ENCODE measurements at regions not wholly inside any gene's neighbourhood (a gene's known extent, or its start where the extent isn't known, plus 50 kb on each side); places are given as distances from the start of the nearest gene placed in this dataset.

DNA sequence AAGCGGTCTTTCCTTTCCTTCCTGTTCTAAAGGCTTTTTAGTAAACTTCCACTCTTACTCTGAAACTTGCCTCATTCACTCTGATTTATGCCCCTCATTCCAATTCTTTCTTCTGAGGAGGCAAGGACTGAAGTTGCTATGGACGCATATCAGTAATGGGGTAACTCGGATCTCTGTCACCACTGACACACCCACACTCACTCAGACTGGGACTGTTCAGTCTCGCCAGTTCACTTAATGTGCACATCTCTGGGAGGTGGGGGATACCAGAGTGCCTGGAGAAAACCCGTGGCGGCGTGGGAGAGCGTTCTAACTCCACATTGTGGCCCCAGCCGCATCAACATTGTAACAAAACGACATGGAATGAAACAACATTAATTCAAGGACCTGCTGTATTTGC lies 1139.3 kb upstream of the CELF2 start:
- H3K4me1 Mint-ChIP-seq (ENCODE audit: low read depth): no peaks in the 10 kb centered on the region
- no peak overlapping the region for H3K4me3 Mint-ChIP-seq
- intact Hi-C loops (cut with micrococcal nuclease): no loop called here
- peaks cover 8% of the 10 kb centered on the region for H3K9me3 Mint-ChIP-seq
- no peaks in the 10 kb centered on the region for H3K27me3 Mint-ChIP-seq
- H3K36me3 Mint-ChIP-seq (ENCODE audit: low read depth): no peaks in the 10 kb centered on the region
- H3K27ac Mint-ChIP-seq: no peak overlapping the region

DNA sequence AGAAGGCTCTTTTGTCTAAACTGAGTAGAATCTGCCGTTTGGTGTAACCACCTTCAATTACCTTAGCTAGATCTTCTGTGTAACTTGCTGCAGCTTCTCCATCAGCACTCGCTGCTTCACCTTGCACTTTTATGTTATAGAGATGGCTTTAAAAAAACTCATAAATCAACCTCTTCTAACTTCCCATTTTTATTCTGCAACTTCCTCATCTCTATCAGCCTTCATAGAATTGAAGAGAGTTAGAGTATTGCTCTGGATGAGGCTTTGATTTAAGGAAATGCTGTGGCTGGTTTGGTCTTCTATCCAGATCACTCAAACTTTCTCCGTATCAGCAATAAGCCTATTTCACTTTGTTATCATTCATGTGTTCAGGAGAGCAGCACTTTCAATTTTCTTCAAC lies 1131.9 kb upstream of the CELF2 start:
- Mint-ChIP-seq H3K27ac (no peak overlapping the region), H3K27me3 (no peaks in the 10 kb centered on the region), H3K36me3 (ENCODE audit: low read depth) (no peaks in the 10 kb centered on the region), H3K4me1 (ENCODE audit: low read depth) (no peaks in the 10 kb centered on the region), H3K4me3 (no peak overlapping the region), H3K9me3 (peaks cover 8% of the 10 kb centered on the region)
- intact Hi-C loops (cut with micrococcal nuclease): no loop called here

DNA sequence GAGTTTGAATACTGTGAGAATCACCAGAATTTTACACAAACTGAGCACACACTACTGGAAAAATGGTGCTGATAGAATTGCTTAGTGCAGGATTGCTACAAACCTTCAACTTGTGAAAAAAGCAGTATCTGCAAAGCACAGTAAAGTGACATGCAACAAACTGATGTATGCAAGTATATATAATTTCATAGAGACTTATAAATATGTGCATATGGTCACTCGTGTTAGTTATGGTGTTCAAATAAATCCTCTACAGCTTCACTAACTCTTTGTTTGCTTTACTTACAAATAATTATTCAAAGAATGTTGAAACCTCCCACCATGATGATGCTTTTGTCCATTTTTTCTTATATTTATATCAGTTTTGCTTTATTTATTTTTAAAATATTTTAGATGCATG lies 1130.9 kb upstream of the CELF2 start:
- H3K4me3 Mint-ChIP-seq: no peak overlapping the region
- H3K4me1 Mint-ChIP-seq (ENCODE audit: low read depth): no peaks in the 10 kb centered on the region
- peaks cover 8% of the 10 kb centered on the region for H3K9me3 Mint-ChIP-seq
- no peaks in the 10 kb centered on the region for H3K36me3 Mint-ChIP-seq (ENCODE audit: low read depth)
- H3K27ac Mint-ChIP-seq: no peak overlapping the region
- no peaks in the 10 kb centered on the region for H3K27me3 Mint-ChIP-seq
- intact Hi-C loops (cut with micrococcal nuclease): no loop called here

DNA sequence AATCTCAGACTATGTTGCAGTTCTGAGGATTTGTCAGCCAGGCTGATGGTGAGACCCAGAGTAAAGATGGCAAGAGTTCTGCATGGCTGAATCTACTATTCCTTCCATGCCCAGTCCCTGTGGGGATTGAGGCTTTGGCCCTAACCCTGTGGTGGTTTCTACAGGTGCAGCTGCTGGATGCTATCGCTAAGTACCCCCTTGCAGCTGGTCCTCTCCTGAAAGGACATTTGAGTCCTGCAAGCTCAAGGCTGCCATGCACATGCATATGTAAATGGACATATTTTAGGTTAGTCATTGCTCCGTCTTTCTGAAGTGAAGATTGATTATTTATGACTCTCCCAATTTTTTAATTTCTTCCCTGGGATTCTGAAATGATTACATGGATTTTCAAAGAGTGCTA lies 1122.2 kb upstream of the CELF2 start:
- intact Hi-C loops (cut with micrococcal nuclease): no loop called here
- Mint-ChIP-seq H3K36me3 (ENCODE audit: low read depth) (no peaks in the 10 kb centered on the region), H3K27ac (no peak overlapping the region), H3K27me3 (no peaks in the 10 kb centered on the region), H3K9me3 (no peaks in the 10 kb centered on the region), H3K4me1 (ENCODE audit: low read depth) (no peaks in the 10 kb centered on the region), H3K4me3 (no peak overlapping the region)

DNA sequence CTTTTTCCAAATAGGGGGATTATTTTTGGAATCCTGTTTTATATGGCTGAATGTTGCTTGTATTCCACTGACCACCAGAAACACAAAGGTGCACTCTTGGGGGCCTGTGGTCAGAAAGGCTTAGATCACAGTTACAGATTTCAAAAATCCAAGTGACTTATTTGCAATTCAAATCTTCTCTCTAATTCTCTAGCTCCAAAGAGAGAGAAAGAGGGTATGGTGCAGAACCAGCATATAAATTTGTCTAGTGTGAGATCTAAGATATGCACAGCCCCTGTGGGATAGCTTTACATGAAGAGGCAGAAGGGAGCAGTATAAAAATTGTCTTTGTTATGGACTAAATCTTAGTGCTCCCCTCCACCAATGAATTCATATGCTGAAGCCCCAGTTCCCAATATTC lies 1121.7 kb upstream of the CELF2 start:
- Mint-ChIP-seq H3K4me1 (ENCODE audit: low read depth) (no peaks in the 10 kb centered on the region), H3K4me3 (no peak overlapping the region), H3K9me3 (no peaks in the 10 kb centered on the region), H3K27ac (no peak overlapping the region), H3K27me3 (no peaks in the 10 kb centered on the region), H3K36me3 (ENCODE audit: low read depth) (no peaks in the 10 kb centered on the region)
- intact Hi-C loops (cut with micrococcal nuclease): no loop called here

DNA sequence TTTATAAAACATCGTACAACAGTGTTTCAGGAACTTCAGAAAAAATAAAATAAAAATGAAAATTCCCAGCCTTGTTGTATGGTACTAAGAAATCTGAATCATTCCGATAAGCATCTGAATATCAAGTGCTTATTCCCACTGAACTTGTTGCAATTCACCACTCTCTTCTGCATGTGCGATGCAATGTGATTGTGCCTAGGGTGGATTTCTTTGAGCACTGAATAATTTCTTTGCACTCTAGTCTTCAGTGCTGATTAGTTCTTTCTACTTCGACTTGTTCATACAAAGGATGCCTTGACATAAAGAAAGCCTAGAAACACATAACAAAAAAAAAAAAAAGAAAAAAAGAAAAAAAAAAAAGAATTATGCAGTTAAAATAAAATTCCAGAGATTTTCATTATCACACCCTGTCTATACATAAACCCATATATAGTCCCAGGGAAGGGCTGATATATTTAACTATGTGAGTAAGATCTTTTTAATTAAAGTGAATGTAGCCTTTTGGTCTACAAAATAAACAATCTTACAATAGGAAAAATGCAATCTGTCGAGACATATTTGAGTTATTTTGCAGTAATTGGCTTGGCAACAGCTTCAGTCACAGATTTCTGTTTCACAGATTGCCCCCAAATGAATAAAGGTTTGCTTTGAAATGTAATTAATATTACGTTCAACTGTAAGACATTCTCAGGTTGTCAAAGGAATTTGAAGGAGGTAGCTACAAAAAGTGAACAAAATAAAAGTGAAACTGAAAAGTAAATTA lies 1118.9 kb upstream of the CELF2 start:
- no peak overlapping the region for H3K27ac Mint-ChIP-seq
- H3K4me3 Mint-ChIP-seq: no peak overlapping the region
- H3K4me1 Mint-ChIP-seq (ENCODE audit: low read depth): no peaks in the 10 kb centered on the region
- no peaks in the 10 kb centered on the region for H3K27me3 Mint-ChIP-seq
- intact Hi-C loops (cut with micrococcal nuclease): no loop called here
- no peaks in the 10 kb centered on the region for H3K9me3 Mint-ChIP-seq
- no peaks in the 10 kb centered on the region for H3K36me3 Mint-ChIP-seq (ENCODE audit: low read depth)

DNA sequence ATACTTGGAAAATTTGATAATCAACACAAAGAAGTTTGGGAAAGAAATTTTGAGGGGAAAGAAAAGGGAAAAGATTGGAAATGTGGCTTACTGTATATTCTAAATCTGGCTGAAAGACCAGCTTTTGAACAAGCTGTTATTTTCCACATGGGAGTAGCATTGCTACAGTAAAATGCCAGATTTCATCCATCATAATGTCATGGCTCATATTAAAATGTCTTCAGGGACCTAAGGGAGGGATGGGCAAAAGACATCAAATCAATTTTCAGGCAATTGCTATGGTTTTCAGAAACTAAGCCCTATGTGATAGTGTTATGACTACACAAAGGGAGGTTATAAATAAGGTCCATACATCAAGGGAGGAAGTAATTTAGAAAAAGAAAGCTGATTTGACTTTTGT lies 1116.9 kb upstream of the CELF2 start:
- Mint-ChIP-seq H3K4me1 (ENCODE audit: low read depth) (no peaks in the 10 kb centered on the region), H3K36me3 (ENCODE audit: low read depth) (no peaks in the 10 kb centered on the region), H3K9me3 (no peaks in the 10 kb centered on the region), H3K27ac (no peak overlapping the region), H3K27me3 (no peaks in the 10 kb centered on the region), H3K4me3 (no peak overlapping the region)
- intact Hi-C loops (cut with micrococcal nuclease): no loop called here

DNA sequence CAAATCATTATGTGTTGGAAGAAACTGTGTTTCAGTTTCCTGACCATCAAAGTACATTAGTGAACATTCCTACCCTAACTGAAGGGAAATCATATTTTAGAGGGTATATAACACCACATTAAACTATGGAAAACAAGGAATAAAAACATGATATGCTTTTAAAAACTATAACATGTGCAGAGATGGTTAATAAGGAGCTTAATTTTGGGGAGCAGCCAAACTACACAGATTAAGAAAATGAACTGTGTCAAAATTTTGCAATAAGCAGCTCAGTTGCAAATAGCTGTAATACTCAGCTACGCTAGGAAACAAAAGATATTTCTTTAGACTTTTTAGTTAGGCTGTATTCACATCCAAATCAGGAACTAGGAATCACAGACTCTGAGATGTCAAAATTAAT lies 1115.7 kb upstream of the CELF2 start:
- intact Hi-C loops (cut with micrococcal nuclease): no loop called here
- no peaks in the 10 kb centered on the region for H3K27me3 Mint-ChIP-seq
- no peak overlapping the region for H3K4me3 Mint-ChIP-seq
- no peaks in the 10 kb centered on the region for H3K4me1 Mint-ChIP-seq (ENCODE audit: low read depth)
- no peak overlapping the region for H3K27ac Mint-ChIP-seq
- no peaks in the 10 kb centered on the region for H3K9me3 Mint-ChIP-seq
- H3K36me3 Mint-ChIP-seq (ENCODE audit: low read depth): no peaks in the 10 kb centered on the region

DNA sequence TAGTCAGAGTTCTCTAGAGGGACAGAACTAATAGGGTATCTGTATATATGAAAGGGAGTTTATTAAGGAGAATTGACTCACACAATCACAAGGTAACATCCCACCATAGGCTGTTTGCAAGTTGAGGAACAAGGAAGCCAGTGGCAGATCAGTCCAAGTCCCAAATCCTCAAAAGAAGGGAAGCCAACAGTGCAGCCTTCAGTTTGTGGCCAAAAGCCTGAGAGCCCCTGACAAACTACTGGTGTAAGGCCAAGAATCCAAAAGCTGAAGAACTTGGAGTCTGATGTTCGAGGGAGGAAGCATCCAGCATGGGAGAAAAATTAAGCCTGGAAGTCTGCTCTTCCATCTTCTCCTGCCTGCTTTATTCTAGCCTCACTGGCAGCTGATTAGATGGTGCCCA lies 1107.2 kb upstream of the CELF2 start:
- intact Hi-C loops (cut with micrococcal nuclease): no loop called here
- Mint-ChIP-seq H3K9me3 (peaks cover 28% of the 10 kb centered on the region), H3K27me3 (no peaks in the 10 kb centered on the region), H3K4me3 (no peak overlapping the region), H3K4me1 (ENCODE audit: low read depth) (no peaks in the 10 kb centered on the region), H3K27ac (no peak overlapping the region), H3K36me3 (ENCODE audit: low read depth) (no peaks in the 10 kb centered on the region)

DNA sequence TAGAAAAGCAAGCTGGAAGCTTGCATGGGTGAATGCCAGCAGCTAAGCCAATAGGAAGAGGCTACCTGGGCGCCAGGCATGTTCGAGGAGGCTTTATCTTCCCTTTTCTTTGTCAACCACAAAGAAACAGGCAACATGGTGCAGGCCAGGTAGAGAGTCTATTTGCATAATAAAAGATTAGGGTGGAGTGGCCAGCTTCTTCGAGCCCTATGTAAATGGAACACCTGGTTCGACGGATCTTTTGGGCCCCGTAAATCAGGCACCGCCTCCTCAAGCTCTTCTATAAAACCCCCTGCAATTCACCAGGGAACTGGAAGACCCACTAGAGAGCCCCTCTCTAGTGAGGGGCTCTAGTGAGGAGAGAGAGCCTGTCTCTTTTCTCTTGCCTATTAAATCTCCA lies 1106.2 kb upstream of the CELF2 start:
- H3K27ac Mint-ChIP-seq: no peak overlapping the region
- H3K4me3 Mint-ChIP-seq: no peak overlapping the region
- no peaks in the 10 kb centered on the region for H3K4me1 Mint-ChIP-seq (ENCODE audit: low read depth)
- intact Hi-C loops (cut with micrococcal nuclease): no loop called here
- peaks cover 30% of the 10 kb centered on the region for H3K9me3 Mint-ChIP-seq
- no peaks in the 10 kb centered on the region for H3K27me3 Mint-ChIP-seq
- no peaks in the 10 kb centered on the region for H3K36me3 Mint-ChIP-seq (ENCODE audit: low read depth)

DNA sequence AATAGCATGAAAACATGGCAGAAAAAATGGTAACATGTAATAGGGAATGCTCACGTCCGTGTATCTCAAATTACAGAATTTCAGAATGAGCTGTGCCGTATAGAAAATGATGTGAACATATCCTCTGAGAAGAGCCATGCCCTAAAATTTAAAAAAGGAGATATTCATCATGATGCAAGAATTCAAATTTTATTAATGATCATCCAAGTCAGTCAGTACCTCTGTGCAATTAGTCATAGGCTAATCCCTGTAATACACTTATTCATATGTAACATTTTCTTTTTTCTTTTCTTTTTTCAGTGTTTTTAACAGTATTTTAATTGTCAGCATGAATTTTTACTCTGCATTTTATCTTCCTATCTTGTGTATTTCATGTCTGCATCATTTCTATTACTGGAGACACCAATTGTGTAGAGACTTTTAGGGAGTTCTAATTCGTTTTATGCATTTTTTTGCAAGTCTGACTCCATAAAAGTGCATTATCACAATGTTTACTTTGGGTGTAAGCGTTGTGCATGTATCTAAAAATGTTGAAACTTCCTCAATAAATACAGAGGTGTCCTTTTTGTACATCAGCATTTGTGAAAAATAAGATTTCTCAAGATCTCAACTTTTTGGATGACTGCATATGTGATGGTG lies 1103.7 kb upstream of the CELF2 start:
- Mint-ChIP-seq H3K4me1 (ENCODE audit: low read depth) (no peaks in the 10 kb centered on the region), H3K27ac (no peak overlapping the region), H3K27me3 (no peaks in the 10 kb centered on the region), H3K9me3 (peaks cover 14% of the 10 kb centered on the region), H3K36me3 (ENCODE audit: low read depth) (no peaks in the 10 kb centered on the region), H3K4me3 (no peak overlapping the region)
- intact Hi-C loops (cut with micrococcal nuclease): no loop called here

DNA sequence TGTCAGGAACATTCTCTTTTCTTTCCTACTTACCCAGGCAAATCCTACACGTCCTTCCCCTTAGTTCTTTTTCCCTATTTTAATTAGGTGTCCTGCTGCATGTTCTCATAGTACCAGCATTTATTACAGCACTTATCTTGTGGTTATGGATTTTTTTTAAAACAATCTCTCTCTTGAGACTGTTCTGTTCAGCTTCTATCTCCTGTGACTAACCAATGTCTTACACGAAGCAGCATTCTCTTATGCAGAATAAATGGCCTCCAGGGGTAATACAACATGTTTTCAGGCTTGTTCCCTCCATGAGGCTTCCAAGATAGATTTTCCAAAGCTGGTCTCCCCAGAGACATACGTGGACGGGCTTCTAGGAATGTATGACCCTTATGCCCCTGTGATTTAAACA lies 1096.1 kb upstream of the CELF2 start:
- Mint-ChIP-seq H3K27me3 (no peaks in the 10 kb centered on the region), H3K36me3 (ENCODE audit: low read depth) (no peaks in the 10 kb centered on the region), H3K27ac (no peak overlapping the region), H3K4me3 (no peak overlapping the region), H3K9me3 (peaks cover 13% of the 10 kb centered on the region), H3K4me1 (ENCODE audit: low read depth) (no peaks in the 10 kb centered on the region)
- intact Hi-C loops (cut with micrococcal nuclease): loop anchor here (5.0 kb wide), 1 partner anchor 856 kb away; no protein-coding TSS in a partner anchor

DNA sequence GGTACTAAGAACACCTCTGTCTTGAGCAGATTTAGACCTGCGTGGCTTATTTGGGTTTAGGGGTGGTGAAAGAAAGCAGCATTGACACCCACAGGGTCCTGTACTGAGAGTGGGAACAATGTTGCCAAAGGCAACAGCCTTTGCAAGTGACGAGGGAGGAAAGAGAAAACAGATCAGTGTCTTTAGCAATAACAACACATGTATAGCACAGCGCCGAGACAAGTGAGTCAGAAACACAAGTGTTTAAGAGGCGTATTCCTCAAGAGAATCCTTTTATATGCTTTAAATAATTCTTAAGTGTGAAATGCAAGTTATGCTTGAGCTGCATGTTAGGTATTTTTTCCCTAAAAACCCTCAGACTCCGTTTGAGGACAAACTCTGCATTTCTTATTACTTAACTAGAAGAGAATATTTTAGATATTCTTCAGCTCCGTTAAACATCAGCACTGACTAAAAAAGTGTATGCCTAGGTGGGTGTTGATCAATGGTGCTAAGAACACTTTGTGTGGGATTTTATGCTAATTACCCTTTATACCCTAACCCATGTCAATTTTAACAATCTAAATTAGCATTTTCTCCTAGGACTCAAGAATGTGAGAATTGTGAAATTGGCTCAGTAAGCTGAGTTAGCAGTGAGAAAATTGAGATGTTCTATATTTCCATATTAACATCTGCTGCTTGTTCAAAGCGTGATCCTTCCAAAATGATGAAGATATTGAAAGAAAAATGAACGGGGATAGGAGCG lies 1095.4 kb upstream of the CELF2 start:
- intact Hi-C loops (cut with micrococcal nuclease): loop anchor here (5.0 kb wide), 1 partner anchor 855 kb away; no protein-coding TSS in a partner anchor
- Mint-ChIP-seq H3K4me3 (no peak overlapping the region), H3K27me3 (no peaks in the 10 kb centered on the region), H3K4me1 (ENCODE audit: low read depth) (no peaks in the 10 kb centered on the region), H3K9me3 (peaks cover 13% of the 10 kb centered on the region), H3K27ac (no peak overlapping the region), H3K36me3 (ENCODE audit: low read depth) (no peaks in the 10 kb centered on the region)

DNA sequence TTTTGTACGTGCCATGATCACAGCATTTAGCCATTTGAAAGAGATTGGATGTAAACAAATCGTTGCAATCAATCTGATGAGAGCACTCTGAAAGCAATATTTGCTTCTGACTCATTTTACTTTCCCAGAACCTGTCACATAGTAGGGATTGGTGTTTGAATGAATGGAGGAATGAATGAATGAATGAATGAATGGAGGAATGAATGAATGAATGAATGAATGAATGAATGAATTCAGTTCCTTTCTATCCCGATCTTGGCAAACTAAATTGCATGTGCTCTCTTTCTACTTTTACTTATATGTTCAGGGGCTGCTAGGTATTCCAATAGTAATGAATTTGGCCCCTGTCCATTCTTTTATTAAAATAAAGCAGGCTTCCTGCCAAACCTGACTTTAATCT lies 1091.7 kb upstream of the CELF2 start:
- H3K27me3 Mint-ChIP-seq: no peaks in the 10 kb centered on the region
- peaks cover 15% of the 10 kb centered on the region for H3K9me3 Mint-ChIP-seq
- no peak overlapping the region for H3K27ac Mint-ChIP-seq
- no peaks in the 10 kb centered on the region for H3K4me1 Mint-ChIP-seq (ENCODE audit: low read depth)
- intact Hi-C loops (cut with micrococcal nuclease): no loop called here
- H3K4me3 Mint-ChIP-seq: no peak overlapping the region
- no peaks in the 10 kb centered on the region for H3K36me3 Mint-ChIP-seq (ENCODE audit: low read depth)

Data from dendritic cell treated with granulocyte-macrophage colony-stimulating factor and Interleukin-4, amounts not matched to agents 40 ng/mL and 50 ng/mL, for 4 days (primary cell).